ENCODE measurements at regions not wholly inside any gene's neighbourhood (a gene's known extent, or its start where the extent isn't known, plus 50 kb on each side); places are given as distances from the start of the nearest gene placed in this dataset.
"Not testable (repeated sequence)": the region's sequence is repeated elsewhere in the genome, so short reads cannot be mapped to it uniquely, and the experiment has no call there.

DNA sequence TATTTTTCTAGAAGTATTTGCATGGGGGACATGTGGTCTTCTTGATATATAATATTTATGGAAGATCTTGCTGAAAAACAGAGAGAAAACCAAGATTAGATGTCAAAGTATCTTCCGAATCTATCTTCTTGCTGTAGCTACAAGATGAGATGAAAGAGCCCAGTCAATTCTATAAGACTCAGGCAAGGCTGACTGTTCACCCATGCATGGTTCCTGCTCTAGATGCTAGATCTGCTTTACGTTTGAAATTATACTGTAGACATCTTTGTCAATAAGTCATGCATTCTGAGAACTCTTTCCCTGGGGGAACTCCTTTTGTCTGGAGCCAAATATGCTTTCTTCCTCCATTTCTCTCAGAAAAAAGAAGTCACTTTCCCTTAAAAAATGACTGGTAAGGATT, 1292.0 kb downstream of the XPNPEP1 start:
- DNase-seq: no peak

DNA sequence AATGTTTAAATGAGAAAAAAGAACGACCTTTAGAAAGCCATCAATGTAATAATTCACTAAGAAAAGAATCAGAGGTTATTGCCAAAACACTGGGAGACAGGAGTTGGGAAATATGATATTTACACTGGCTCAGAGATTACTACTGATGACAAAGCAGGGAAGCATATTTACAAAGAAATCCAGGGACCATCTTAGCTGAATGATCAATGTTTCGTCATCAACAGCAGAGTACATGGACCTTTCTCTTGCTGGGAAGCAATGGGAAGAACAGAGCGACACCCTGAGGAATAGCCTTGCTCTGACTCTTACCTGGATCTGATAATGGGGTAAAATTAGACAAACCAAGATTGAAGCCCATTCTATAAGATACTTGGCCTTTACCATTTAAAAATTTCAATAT, 1293.5 kb downstream of the XPNPEP1 start:
- DNase-seq: no peak

DNA sequence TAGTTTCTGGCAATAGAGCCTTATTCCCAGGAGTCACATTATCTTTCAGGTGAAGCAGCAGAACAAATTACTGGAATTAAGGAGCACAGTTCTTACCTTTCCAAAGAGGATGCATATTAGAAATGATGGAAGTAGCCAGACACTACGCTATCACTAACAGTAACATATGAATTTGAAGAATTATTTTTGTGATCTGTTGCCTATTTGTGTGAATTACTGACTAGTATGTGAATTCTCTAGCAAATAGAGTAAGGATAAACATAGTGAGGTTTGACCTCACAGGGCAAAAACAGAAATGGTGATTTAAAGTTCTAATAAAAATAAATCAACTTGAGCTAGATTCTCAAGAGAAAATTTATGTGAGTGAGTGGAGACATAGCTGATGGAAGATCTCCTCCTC, 1299.3 kb downstream of the XPNPEP1 start:
- DNase-seq: no peak

DNA sequence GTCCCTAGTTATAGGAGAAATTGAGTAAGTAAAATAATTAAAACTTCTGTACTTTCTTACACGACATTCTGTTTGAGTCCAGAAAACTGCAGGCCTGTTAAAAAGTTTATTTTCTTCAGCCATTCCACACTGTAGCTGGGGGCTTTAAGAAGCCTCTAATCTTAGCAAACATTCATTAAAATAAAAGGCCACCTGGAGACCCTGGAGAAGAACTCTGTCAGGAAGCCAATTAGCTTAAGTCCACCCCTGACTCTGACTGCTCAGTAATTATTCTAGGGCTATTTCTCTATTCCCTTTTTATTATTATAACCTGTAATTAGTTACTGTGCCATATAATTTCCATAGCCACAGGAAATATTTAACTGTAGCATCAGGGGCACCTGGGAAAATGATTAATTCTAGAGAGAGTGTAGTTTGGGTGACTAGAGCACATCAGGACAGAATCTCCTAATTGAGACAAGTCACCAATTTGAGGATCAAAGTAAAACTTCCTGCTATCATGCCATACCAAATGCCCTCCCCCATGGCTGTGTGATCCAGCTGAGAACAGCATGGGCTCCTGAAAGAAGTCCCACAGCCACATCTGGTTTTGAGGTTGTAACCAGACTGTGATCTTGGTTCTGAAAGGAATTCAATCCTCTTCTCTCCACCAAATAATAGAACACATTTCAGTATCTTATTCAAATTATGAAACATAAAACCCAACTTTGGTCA, 1302.3 kb downstream of the XPNPEP1 start:
- no peak for DNase-seq

DNA sequence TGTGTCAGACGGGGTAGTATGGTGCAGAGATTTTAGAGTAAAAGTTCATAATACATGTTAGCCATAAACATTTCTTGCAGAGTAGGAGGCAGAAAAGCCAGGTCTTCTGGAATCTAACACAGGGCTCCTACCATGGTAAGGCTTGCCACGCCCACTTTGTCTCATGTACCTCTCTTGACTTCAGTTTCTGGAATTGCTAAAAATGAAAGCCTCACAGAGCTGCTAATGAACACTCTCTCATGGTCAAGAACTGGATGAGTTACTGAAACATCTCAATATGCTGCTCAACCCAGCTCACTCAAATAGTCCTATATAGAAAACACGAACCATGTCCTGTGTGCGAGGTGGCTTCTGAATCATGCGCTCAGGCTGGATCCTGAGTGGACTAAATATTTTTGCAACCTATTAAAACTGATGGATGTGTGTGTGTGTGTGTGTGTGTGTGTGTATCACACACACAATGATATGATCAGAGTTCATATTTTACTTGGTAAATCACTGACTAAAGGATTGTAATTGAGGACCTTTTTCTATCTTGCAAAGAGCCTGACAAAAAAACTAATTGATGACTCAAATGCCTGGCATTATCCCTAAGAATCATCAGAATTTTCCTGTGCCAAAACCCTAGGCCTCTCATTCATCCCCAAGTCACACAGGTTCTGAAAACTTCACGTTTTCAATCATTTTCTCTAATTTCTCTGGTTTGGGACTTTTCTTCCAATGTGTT, 1306.6 kb downstream of the XPNPEP1 start:
- DNase-seq: no peak

DNA sequence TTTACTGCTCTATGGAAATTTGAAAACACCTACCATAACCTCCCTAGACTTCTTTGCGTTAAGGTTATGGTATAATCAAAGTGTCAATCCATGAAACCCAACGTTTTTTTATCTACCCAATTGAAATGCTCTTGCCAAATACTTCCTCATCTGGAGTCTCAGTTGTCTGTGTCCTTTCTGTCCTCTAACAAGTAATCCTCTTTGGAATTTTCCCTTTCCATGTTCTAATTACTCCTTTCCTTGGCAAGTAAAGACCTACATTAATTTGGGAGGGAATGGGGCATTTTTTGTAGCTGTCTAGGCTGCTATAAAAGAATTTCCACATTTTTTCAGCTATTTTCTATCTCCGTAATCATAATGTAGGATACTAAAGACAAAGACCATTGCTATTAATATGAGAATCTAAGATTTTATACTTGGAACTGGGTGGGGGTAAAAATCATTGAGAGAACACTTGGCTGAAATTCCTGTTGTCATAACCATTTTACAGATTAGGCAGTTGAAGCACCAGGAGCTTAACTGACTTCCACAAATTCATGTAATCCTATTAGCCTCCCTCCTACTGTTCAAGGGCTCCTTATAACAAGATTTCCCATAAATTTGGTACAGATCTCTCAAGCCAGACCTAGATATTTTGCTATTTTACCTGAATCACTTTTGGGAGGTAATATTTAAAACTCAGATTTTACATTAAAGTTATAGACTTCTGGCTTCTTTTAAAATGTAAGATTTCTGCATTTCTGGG, 1307.6 kb downstream of the XPNPEP1 start:
- DNase-seq: no peak

DNA sequence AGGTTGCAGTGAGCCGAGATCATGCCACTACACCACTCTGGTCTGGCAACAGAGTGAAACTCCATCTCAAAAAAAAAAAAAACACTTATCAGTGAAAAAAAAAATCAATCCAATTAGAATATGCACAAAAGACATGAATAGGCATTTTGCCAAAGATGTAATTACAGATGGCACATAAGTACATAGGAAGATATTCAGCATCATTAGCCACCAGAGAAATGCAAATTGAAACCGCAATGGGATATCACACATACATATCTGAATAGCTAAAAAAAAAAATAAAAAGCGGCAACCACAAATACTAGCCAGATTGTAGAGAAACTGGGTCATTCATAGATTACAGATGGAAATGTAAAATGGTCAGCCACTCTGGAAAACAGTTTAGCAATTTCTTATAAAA, 1310.8 kb downstream of the XPNPEP1 start:
- DNase-seq: no peak

DNA sequence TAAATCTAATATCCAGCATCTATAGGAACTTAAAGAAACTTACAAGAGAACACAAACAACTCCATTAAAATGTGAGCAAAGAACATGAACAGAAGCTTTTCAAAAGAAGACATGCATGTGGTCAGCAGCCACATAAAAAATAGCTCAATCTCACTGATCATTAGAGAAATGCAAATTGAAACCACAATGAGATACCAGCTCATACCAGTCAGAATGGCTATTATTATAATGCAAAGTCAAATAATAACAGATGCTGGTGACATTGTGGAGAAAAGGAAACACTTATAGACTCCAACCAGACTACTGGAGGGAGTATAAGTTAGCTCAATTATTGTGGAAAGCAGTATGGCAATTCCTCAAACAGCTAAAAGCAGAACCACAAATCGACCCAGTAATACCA, 1314.5 kb downstream of the XPNPEP1 start:
- DNase-seq: no peak

DNA sequence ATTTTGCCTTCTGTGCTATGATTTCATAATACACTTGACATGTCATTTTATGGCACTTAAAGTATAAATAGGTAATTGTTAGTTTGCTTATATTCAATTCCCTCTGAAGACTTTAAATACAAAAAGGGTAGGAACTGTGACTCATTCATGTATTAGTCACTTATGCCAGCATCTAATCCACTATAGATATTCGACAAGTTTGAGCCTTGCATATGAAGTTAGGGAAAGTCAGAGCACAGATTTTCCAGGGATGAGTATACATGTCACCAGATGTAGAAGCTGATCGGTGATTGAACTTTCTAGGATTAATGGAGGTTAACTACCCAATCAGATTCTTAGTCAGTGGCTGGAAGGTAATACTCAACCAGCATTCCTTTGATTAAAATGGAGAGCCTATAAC, 1321.5 kb downstream of the XPNPEP1 start:
- no peak for DNase-seq

DNA sequence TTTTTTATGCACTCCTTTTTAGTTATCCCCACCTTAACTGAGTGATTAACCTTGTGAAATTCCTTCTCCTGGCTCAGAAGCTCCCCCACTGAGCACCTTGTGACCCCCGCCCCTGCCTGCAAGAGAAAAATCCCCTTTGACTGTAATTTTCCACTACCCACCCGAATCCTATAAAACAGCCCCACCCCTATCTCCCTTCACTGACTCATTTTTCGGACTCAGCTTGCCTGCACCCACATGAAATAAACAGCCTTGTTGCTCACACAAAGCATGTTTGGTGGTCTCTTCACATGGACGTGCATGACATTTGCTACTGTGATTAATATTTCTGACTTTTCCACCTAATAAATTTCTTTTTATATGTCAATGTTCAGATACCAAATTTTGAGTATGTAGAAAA, 1322.8 kb downstream of the XPNPEP1 start:
- not testable (repeated sequence) for DNase-seq

DNA sequence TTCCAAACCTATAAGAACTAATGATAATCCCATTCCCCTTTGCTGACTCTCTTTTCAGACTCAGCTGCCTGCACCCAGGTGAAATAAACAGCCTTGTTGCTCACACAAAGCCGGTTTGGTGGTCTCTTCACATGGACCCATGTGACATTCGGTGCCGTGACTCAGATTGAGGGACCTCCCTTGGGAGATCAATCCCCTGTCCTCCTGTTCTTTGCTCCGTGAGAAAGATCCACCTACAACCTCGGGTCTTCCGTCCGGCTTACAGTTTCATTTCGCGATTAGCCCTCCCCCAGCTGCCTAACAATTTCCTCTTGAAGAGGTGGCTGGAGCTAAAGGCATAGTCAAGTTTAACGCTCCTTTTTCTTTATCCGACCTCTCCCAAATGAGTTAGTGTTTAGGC, 1324.0 kb downstream of the XPNPEP1 start:
- not testable (repeated sequence) for DNase-seq

DNA sequence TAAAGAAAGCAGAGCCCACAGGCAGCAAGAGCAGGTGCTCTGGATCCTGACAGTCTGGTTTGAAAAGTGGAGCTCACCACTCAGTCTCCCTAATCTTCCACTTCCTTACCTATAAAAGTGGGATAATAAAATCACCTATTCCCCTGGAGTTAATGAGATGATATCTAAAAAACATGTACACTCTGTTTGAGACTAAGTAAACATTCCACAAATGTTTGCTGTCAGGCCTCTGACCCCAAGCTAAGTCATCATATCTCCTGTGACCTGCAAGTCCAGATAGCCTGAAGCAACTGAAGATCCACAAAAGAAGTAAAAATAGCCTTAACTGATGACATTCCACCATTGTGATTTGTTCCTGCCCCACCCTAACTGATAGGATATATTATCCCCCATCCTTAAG, 1324.5 kb downstream of the XPNPEP1 start:
- DNase-seq: no peak

DNA sequence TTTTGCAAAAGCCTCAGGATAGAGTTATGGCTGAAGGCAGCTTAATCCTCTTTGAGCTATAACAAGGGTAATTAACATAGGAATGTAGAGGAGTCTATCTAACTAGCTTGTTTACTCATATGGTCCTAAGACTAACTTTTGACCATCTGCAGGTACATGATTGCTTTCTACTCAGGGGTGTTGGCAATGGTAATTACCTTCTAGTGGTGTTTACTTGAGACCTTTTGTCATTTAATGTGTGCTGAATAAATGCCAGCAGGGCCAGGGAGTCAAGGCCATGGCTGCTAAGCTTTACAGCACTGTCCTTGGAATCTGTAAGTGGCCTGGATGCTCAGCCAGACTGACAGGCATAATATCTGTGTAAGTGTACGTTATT, 1325.0 kb downstream of the XPNPEP1 start:
- no peak for DNase-seq

DNA sequence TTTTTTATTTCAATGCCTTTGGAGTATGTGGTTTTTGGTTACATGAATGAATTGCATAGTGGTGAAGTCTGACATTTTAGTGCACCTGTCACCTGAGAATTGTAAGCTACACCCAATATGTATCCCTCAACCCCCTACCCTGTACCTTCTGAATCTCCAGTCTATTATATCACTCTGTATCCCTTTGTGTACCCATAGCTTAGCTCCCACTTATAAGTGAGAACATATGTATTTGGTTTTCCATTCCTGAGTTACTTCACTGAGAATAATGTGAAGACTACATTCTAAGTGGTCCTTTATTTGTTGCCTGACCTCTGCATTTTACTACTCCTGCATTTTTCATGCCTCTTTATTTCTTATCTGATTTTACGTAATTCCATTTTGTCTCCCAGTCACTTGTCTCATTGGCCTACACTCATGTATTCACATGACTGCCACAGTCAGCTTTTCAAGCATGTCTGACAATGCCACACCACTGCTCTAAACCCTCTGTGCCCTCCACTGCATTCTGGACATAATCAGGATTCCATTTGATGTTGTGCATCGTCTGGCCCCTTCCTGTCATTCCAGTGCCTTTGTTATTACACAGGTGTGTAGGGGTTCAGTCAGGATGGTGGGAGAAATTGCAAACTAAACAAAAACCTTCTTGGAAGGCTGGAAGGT, 1325.5 kb downstream of the XPNPEP1 start:
- no peak for DNase-seq

DNA sequence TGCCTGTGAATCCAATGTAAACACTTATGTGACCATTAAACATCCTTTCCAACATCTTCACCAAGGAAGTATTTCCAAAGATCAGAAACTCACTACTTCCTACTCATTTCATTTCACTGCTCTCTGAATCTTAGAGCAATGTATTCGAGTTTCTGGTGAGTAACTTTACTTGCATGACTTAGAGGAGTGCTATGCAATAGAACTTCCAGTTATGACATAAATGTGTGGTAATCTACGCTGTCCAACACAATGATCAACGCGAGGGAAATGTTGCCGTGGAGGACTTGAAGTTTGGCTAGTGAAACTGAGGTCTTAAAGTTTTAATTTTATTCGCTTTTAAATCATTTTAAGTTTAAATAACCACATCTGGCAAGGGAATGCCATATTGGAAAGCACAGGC, 1326.3 kb downstream of the XPNPEP1 start:
- no peak for DNase-seq

DNA sequence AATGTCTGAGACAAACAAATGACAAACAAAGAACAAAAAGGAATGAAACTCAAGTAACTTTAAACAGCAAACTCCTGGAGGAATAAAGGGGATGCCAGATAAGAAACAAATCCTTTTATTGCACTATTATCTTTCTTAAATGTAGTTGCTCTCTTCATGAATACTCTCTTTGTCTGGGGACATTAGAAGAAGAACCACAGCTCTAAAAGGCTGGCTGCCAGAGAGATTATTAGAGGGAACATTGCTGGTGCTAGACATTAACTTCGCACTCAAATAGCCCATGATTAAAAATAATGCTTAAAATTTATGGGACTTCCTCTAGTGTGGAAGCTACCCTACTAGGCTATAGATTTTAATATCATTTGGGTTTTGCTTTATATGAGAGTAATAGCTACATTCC, 1330.4 kb downstream of the XPNPEP1 start:
- no peak for DNase-seq

DNA sequence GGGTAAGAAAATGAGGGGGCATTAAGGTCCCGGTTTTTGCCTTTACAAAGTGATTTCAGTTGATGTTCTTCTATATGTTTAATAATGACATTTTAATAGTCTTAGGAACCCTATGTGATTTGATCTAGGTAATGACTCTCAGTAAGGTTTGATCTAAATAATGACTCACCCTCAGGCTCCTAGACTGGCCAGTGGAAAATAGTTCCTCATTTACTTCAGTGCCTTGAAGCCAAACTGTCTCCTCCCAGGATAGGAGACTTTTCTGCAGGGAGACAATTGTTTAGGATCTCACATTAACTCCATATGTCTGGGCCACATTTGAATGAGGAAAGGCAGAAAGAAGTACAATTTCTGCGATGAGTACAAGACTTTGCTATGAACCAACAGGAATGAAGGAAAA, 1331.9 kb downstream of the XPNPEP1 start:
- DNase-seq: no peak

DNA sequence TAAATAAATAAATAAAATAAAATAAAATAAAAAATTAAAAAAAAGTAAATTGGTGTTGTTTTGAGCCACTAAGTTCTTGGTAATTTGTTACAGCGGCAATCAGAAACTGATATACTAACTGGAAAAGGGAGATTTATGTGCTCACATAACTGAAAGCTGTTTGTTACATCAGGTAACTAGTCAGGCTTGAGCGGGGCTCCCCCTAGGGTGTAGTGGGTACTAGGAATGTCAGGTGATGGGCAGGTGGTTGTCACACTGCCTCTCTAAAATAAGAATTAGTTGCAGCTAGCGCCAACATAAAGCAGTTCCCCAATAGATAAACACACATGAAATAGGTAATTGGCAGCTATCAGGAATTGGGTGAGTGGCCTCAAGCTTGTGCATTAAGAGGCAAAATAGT, 1336.9 kb downstream of the XPNPEP1 start:
- no peak for DNase-seq

DNA sequence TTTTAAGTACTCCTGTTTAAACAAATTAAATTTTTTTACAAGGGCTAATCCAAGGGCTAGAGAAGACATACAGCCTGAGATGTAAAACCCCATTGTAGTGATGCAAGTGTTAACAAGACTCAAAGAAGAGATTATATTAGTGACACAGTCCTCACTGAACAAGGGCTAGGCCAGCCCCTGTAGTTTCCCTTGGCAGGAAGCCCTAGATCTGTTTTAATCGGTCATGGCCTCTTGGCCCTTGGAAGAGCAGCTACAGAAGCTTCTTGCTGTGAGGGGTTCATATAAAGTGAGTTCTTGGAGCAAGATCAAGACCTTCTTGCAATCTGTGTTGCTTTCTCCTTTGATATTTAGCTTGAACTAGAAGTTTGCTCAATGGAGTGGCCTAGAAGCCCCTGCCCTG, 1339.4 kb downstream of the XPNPEP1 start:
- DNase-seq: no peak

DNA sequence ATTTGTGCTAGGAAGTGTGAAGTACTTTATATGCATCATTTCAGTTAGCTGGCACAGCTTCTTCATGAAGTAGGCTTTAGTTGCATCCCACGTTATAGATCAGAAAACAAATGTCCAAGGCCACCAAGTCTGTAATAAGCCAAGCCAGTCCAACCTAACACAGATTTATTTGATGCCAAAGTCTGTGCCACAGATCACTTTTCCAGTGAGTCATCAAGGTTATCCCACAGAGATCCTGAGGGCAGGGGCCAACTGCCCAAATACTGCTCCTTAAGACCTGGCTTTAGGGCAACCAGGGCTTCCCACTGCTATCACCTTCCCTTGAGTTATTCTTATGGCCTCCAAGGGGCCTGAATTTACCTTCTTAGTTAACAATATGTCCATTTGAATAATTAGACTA, 1340.4 kb downstream of the XPNPEP1 start:
- DNase-seq: no peak

DNA sequence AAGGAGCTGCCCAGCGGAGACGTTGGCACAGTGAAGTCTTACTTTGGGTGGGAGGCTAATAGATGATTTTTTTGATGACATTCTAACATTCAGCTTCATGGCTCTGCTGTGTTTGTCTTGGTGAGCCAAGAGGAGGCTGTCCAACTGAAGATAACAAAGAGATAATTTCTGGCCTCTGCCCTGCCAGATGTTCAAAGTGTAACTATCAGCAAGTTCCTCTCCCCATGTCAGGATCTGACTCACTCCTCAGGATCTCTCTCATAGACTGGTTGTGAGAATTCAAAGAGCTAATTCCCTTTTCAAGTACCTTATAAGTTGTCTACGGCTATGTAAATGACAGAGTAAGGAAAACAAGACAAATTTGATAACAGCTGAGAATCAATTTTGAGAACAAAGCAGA, 1340.9 kb downstream of the XPNPEP1 start:
- no peak for DNase-seq

DNA sequence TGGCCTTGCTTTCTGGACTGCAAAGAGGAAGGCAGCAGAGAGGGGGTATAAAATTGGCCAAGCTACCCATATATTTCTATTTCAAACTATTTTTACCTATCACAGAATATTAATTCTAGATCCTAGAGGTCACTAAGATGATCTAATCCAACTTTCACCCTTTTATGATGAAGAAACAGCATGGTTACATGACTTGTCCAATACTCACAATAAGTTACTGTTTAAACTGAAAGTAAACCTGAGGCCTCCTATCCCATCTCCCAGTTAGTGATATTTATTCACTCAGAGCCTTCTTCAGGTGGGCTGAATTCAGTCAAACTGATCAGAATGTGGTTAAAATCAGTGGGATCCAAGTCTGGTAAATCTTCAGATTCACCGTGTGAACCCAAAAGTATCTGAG, 1345.1 kb downstream of the XPNPEP1 start:
- no peak for DNase-seq

DNA sequence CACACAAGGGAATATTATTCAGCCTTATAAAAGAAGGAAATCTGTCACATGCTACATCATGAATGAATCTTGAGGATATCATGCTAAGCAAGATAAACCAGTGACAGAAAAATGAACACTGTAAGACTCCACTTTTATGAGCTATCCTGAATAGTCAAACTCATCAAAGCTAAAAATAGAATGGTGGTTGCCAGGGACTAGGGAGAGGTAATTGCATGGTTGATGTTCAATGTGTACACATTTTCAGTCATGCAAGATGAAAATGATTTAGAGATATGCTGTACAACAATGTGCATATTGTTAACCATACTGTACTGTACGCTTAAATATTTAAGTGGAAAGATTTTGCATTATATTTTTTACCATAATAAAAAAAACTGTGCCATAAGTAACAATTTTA, 1349.1 kb downstream of the XPNPEP1 start:
- DNase-seq: no peak

DNA sequence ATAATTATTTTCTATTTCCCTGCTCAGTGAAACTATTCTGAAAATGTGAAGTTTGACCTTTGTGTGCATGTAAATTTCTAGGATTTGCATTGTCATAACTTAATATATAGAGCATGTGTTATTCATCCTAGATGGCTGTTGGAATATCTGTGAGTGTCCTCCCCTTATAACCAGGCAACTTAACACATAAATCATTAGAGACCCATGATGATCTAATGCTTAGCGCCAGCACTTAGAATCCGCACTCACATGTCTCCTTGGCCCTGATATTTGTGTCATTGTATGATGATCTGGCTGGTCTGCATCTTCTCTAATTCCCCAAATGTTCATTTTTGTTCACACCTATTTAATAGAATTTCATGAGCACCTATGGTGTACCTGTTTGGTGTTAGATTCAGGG, 1354.5 kb downstream of the XPNPEP1 start:
- no peak for DNase-seq
